ENCODE measurements at regions not wholly inside any gene's neighbourhood (a gene's known extent, or its start where the extent isn't known, plus 50 kb on each side); places are given as distances from the start of the nearest gene placed in this dataset.

DNA sequence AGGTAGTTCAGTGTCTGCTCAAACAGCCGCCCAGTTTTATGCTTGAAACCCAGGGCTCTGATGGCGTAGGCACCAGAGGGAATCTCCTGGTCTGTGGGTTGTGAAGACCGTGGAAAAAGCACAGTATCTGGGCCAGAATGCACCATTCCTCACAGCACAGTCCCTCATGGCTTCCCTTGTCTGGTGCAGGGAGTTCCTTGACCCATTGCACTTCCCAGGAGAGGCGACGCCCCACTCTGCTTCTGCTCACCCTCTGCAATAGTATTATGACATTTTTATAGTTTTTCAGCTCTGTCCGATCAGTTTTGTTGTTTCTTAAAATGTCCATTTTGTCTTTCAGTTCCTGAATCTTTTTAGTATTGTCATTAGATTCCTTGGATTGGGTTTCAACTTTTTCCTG is 343.5 kb downstream of the EDEM1 start:
- H3K27me3 Mint-ChIP-seq (ENCODE audit: insufficient read depth) = no peaks in the 10 kb centered on the region
- Histone ChIP-seq H3K4me3 (ENCODE audit: low read length) (no peak overlapping the region), H3K36me3 (ENCODE audit: control insufficient read depth, insufficient read depth, low read length) (no peaks in the 10 kb centered on the region), H3K9ac (ENCODE audit: extremely low read depth, low read length, poor library complexity, severe bottlenecking) (no peak overlapping the region), H3K27me3 (ENCODE audit: control insufficient read depth, insufficient read depth, low read length, poor library complexity, severe bottlenecking) (no peaks in the 10 kb centered on the region), H3K27ac (ENCODE audit: low read depth, low read length) (no peak overlapping the region), H3K4me1 (ENCODE audit: control insufficient read depth, insufficient read depth, low read length) (no peaks in the 10 kb centered on the region), H3K9me3 (ENCODE audit: control insufficient read depth, low read length) (no peaks in the 10 kb centered on the region)
- no peaks in the 10 kb centered on the region for H3K4me1 Mint-ChIP-seq
- TF ChIP-seq, protein P1, sequence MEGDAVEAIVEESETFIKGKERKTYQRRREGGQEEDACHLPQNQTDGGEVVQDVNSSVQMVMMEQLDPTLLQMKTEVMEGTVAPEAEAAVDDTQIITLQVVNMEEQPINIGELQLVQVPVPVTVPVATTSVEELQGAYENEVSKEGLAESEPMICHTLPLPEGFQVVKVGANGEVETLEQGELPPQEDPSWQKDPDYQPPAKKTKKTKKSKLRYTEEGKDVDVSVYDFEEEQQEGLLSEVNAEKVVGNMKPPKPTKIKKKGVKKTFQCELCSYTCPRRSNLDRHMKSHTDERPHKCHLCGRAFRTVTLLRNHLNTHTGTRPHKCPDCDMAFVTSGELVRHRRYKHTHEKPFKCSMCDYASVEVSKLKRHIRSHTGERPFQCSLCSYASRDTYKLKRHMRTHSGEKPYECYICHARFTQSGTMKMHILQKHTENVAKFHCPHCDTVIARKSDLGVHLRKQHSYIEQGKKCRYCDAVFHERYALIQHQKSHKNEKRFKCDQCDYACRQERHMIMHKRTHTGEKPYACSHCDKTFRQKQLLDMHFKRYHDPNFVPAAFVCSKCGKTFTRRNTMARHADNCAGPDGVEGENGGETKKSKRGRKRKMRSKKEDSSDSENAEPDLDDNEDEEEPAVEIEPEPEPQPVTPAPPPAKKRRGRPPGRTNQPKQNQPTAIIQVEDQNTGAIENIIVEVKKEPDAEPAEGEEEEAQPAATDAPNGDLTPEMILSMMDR (conservative IDR thresholded peaks at IDR 0.05) = no peak
- H3K36me3 Mint-ChIP-seq (ENCODE audit: low read depth) = no peaks in the 10 kb centered on the region
- H3K4me3 Mint-ChIP-seq = no peak overlapping the region
- H3K27ac Mint-ChIP-seq = no peak overlapping the region
- DNase-seq = no peak
- H3K9me3 Mint-ChIP-seq = no peaks in the 10 kb centered on the region
- 92 to 94% methylated on average over 4 to 6 of the region's 6 CpGs for WGBS, 2 experiments (ENCODE audit: insufficient coverage in 1 of 2, insufficient read length in 1 of 2)

DNA sequence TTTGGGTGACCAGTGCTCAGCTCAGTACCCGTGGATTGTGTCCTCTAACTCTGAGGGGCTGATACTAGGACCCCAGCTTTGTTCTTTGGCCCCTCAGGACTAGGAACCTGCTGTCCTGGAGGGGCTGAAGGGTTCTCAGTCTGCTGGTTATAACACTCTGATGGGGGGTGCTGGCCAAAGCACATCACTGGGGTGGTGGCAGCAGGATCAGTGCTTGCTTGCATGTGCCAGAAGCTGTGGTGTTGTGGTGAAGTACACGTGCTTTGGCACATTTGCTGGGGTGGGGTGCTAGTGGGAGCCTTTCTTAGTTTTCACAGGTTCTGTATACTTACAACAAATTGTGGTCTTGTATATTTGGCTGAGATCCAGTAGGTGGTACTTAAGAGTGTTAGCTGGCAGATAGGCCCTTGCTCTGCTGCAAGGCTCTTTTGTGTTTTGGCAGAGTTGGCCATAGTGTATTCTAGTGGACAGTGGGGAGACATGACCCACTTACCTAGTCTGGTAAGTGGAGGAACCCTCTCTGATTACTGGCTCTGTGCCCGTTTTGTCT is 344.3 kb downstream of the EDEM1 start:
- no peaks in the 10 kb centered on the region for H3K27me3 Mint-ChIP-seq (ENCODE audit: insufficient read depth)
- no peak overlapping the region for H3K27ac Mint-ChIP-seq

DNA sequence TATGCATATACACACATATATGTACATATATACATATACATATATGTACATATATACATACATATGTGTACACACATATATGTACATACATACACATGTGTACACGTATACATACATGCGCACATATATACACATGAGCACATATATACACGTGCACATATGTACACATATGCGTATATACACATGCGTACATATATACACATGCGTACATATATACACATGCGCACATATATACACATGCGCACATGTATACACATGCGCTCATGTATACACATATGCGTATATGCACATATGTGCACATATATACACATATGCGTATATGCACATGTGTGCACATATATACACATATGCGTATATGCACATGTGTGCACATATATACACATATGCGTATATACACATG is 353.0 kb downstream of the EDEM1 start:
- peaks cover 17% of the 10 kb centered on the region for H3K9me3 ChIP-seq (ENCODE audit: control insufficient read depth, low read length)
- no peaks in the 10 kb centered on the region for H3K4me1 ChIP-seq (ENCODE audit: control insufficient read depth, insufficient read depth, low read length)
- DNase-seq = no peak
- WGBS, 2 experiments (ENCODE audit: insufficient coverage in 1 of 2, insufficient read length in 1 of 2) = 94 to 97% methylated on average over 11 to 13 of the region's 13 CpGs
- Mint-ChIP-seq H3K36me3 (ENCODE audit: low read depth) (no peaks in the 10 kb centered on the region), H3K27ac (no peak overlapping the region), H3K4me3 (no peak overlapping the region), H3K9me3 (peaks cover 23% of the 10 kb centered on the region), H3K27me3 (ENCODE audit: insufficient read depth) (no peaks in the 10 kb centered on the region), H3K4me1 (no peaks in the 10 kb centered on the region)
- no peak overlapping the region for H3K9ac ChIP-seq (ENCODE audit: extremely low read depth, low read length, poor library complexity, severe bottlenecking)
- H3K27me3 ChIP-seq (ENCODE audit: control insufficient read depth, insufficient read depth, low read length, poor library complexity, severe bottlenecking) = no peaks in the 10 kb centered on the region
- TF ChIP-seq, protein P1 (conservative IDR thresholded peaks at IDR 0.05) = no peak
- peak overlapping the region; percentile 64 for H3K4me3 ChIP-seq (ENCODE audit: low read length)
- no peak overlapping the region for H3K27ac ChIP-seq (ENCODE audit: low read depth, low read length)
- H3K36me3 ChIP-seq (ENCODE audit: control insufficient read depth, insufficient read depth, low read length) = no peaks in the 10 kb centered on the region

More for the DNA sequence above, 344.3 kb downstream of the EDEM1 start:
- no peak overlapping the region for H3K4me3 Mint-ChIP-seq
- no peaks in the 10 kb centered on the region for H3K27me3 ChIP-seq (ENCODE audit: control insufficient read depth, insufficient read depth, low read length, poor library complexity, severe bottlenecking)
- H3K4me1 Mint-ChIP-seq = no peaks in the 10 kb centered on the region
- no peaks in the 10 kb centered on the region for H3K9me3 Mint-ChIP-seq
- no peak for DNase-seq
- 93 to 94% methylated on average over 2 to 3 of the region's 3 CpGs for WGBS, 2 experiments (ENCODE audit: insufficient coverage in 1 of 2, insufficient read length in 1 of 2)
- H3K4me3 ChIP-seq (ENCODE audit: low read length) = no peak overlapping the region
- no peak overlapping the region for H3K27ac ChIP-seq (ENCODE audit: low read depth, low read length)
- H3K36me3 ChIP-seq (ENCODE audit: control insufficient read depth, insufficient read depth, low read length) = no peaks in the 10 kb centered on the region
- no peaks in the 10 kb centered on the region for H3K4me1 ChIP-seq (ENCODE audit: control insufficient read depth, insufficient read depth, low read length)
- H3K9me3 ChIP-seq (ENCODE audit: control insufficient read depth, low read length) = no peaks in the 10 kb centered on the region
- TF ChIP-seq, protein P1 (conservative IDR thresholded peaks at IDR 0.05) = no peak
- H3K9ac ChIP-seq (ENCODE audit: extremely low read depth, low read length, poor library complexity, severe bottlenecking) = no peak overlapping the region
- no peaks in the 10 kb centered on the region for H3K36me3 Mint-ChIP-seq (ENCODE audit: low read depth)

Data from endodermal cell (in vitro differentiated cells).